Astrocyte (in vitro differentiated cells and primary cell): ENCODE measurements at regions not wholly inside any gene's neighbourhood (a gene's known extent, or its start where the extent isn't known, plus 50 kb on each side); places are given as distances from the start of the nearest gene placed in this dataset.

Source experiments
- CTCF ChIP-seq: IDR thresholded peaks from 2 replicates; pipeline ENCODE4 v1.5.1; 2011; ENCODE audit warnings: low read depth, mild to moderate bottlenecking, inconsistent platforms, low read length, moderate library complexity; ENCODE audit not compliant: insufficient read depth
- EZH2 ChIP-seq: IDR thresholded peaks from 2 replicates; pipeline ENCODE4 v1.6.1; 2012; ENCODE audit warnings: mild to moderate bottlenecking, low read length, inconsistent platforms; ENCODE audit not compliant: insufficient read depth

DNA sequence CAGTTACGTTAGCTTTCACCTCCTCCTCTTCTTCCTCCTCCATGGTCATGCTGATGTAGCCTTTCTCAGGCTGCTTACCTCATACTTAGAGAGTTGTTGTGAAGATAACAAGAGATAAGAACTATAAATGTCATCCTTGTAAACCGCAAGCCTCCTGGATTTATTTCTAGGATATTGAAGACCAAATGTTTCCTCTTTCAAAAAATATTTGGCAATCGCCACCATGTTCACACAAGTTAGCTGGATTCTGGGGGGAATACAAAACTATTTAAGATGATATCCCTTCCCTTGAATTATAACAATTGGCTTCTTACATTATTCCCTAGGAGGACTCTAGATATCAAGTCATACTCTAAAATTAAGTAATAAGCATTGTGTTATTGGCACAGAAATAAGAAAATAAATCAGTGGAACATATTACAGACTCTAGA is 99.8 kb upstream of the PLEKHG1 start:
- TF ChIP-seq CTCF (no peak), EZH2 (no peak)
